ENCODE measurements at regions not wholly inside any gene's neighbourhood (a gene's known extent, or its start where the extent isn't known, plus 50 kb on each side); places are given as distances from the start of the nearest gene placed in this dataset.

- no peak for DNase-seq (ENCODE audit: low spot score)
- no peak for TF ChIP-seq CTCF (IDR thresholded peaks at IDR 0.05)
- ATAC-seq (ENCODE audit: low FRiP score) = no peak
These were observed 585.0 kb upstream of the MAP3K7 start for GRCh38 chr6:91171754-91172462.

- ATAC-seq (ENCODE audit: low FRiP score) (no peak), DNase-seq (ENCODE audit: low spot score) (no peak)
- TF ChIP-seq CTCF (IDR thresholded peaks at IDR 0.05) = no peak
These were observed 581.0 kb upstream of the MAP3K7 start for GRCh38 chr6:91167846-91168245.

- no peak for ATAC-seq (ENCODE audit: low FRiP score)
- DNase-seq (ENCODE audit: low spot score) = no peak
- no peak for TF ChIP-seq CTCF (IDR thresholded peaks at IDR 0.05)
These were observed 579.6 kb upstream of the MAP3K7 start for GRCh38 chr6:91166271-91167046.

GRCh38 chr6:91164105-91164504 lies 577.2 kb upstream of the MAP3K7 start:
- TF ChIP-seq CTCF (IDR thresholded peaks at IDR 0.05) = no peak
- DNase-seq (ENCODE audit: low spot score) (no peak), ATAC-seq (ENCODE audit: low FRiP score) (no peak)

- DNase-seq (ENCODE audit: low spot score) (no peak), ATAC-seq (ENCODE audit: low FRiP score) (no peak)
- no peak for TF ChIP-seq CTCF (IDR thresholded peaks at IDR 0.05)
These were observed 574.4 kb upstream of the MAP3K7 start for GRCh38 chr6:91161246-91161645.

- DNase-seq (ENCODE audit: low spot score) = no peak
- no peak for ATAC-seq (ENCODE audit: low FRiP score)
- no peak for TF ChIP-seq CTCF (IDR thresholded peaks at IDR 0.05)
These were observed 568.4 kb upstream of the MAP3K7 start for GRCh38 chr6:91155129-91155785.
